CD8-positive, alpha-beta memory T cell (primary cell): ENCODE measurements at regions not wholly inside any gene's neighbourhood (a gene's known extent, or its start where the extent isn't known, plus 50 kb on each side); places are given as distances from the start of the nearest gene placed in this dataset.
"Not testable (repeated sequence)": the region's sequence is repeated elsewhere in the genome, so short reads cannot be mapped to it uniquely, and the experiment has no call there.

Experiments
- CTCF ChIA-PET: fragments of 350-600 bp; sonication (Branson Sonifier 250); formaldehyde crosslinking; loops from one replicate; lab custom pipeline; 2021; ENCODE audit warnings: antibody characterized with exemption; lab: Charles Lee
- POLR2A ChIA-PET: fragments of 350-600 bp; sonication (Branson Sonifier 250); formaldehyde crosslinking; loops from one replicate; lab custom pipeline; 2021; ENCODE audit warnings: antibody characterized with exemption; lab: Charles Lee
- DNase-seq, 5 donors: peaks; one replicate each; pipeline versions ENCODE4 v3.0.0 to v3.0.0-alpha.2; 2020 to 2022; ENCODE audit warnings: mixed read lengths in 1 of 5
- H3K27ac ChIP-seq: one replicate; pipeline ENCODE4 v1.7.0; 2013; ENCODE audit warnings: low read depth, mild to moderate bottlenecking, low read length, moderate library complexity
- H3K27me3 ChIP-seq: 2 replicates; pipeline ENCODE4 v1.7.0; 2013; ENCODE audit warnings: low read length, mild to moderate bottlenecking; ENCODE audit not compliant: insufficient read depth, poor library complexity, severe bottlenecking
- H3K36me3 ChIP-seq: 2 replicates; pipeline ENCODE4 v1.7.0; 2013; ENCODE audit warnings: mild to moderate bottlenecking, low read length, moderate library complexity; ENCODE audit not compliant: insufficient read depth
- H3K4me1 ChIP-seq: 2 replicates; pipeline ENCODE4 v1.7.0; 2013; ENCODE audit warnings: mild to moderate bottlenecking, low read length, moderate library complexity; ENCODE audit not compliant: insufficient read depth
- H3K4me3 ChIP-seq: 2 replicates; pipeline ENCODE4 v1.7.0; 2013; ENCODE audit warnings: mild to moderate bottlenecking, low read length
- H3K9me3 ChIP-seq: 2 replicates; pipeline ENCODE4 v1.7.0; 2013; ENCODE audit warnings: mild to moderate bottlenecking, low read length
- H3K27ac Mint-ChIP-seq, 8 donors: one replicate each; pipeline ENCODE4 v1.8.0; 2020 to 2021; ENCODE audit warnings: mixed read lengths in 8 of 8, mild to moderate bottlenecking in 6 of 8, inconsistent platforms in 3 of 8, moderate library complexity in 3 of 8
- H3K27me3 Mint-ChIP-seq, 2 donors: one replicate each; pipeline ENCODE4 v1.8.0; 2020 to 2021; ENCODE audit warnings: mixed read lengths in 2 of 2, mild to moderate bottlenecking in 1 of 2, moderate library complexity in 1 of 2
- H3K36me3 Mint-ChIP-seq, 3 donors: one replicate each; pipeline ENCODE4 v1.8.0; 2020 to 2021; ENCODE audit warnings: mixed read lengths in 3 of 3, inconsistent platforms in 1 of 3, mild to moderate bottlenecking in 1 of 3
- H3K4me1 Mint-ChIP-seq, 3 donors: one replicate each; pipeline ENCODE4 v1.8.0; 2020 to 2021; ENCODE audit warnings: mixed read lengths in 3 of 3, inconsistent platforms in 1 of 3, mild to moderate bottlenecking in 1 of 3
- H3K4me3 Mint-ChIP-seq, 7 donors: one replicate each; pipeline ENCODE4 v1.8.0; 2020 to 2021; ENCODE audit warnings: mixed read lengths in 7 of 7, mild to moderate bottlenecking in 6 of 7, moderate library complexity in 4 of 7, inconsistent platforms in 2 of 7
- H3K9me3 Mint-ChIP-seq, 5 donors: one replicate each; pipeline ENCODE4 v1.8.0; 2020 to 2022; ENCODE audit warnings: mixed read lengths in 5 of 5, mild to moderate bottlenecking in 3 of 5, moderate library complexity in 2 of 5, inconsistent platforms in 1 of 5

DNA sequence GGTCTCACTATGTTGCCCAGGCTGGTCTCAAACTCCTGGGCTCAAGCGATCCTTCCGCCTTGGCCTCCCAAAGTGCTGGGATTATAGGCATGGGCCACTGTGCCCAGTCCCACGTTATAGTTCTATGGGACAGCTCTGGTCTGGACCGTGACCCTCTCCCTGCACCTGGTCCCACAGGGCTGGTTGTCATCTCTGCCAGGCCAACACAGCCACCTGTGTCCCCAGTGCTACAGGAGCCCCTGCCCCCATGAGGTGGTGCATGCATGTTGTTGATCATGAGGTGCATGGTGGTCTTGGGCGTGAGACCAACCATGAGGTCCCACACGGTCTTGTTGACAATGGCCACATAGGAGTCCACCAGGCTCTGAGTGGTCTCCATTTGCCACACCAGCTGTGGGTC lies 51.0 kb upstream of the UBE2Q2 start:
- H3K27me3 ChIP-seq, DNase-seq, H3K4me3 ChIP-seq, H3K27ac ChIP-seq, POLR2A ChIA-PET, H3K4me3 Mint-ChIP-seq, H3K27ac Mint-ChIP-seq, H3K9me3 Mint-ChIP-seq, H3K36me3 Mint-ChIP-seq, H3K4me1 Mint-ChIP-seq, H3K36me3 ChIP-seq, H3K9me3 ChIP-seq, H3K4me1 ChIP-seq: not testable (repeated sequence)
- CTCF ChIA-PET = interaction anchor here (2.3 kb wide), 1 partner anchor 10 kb away, joined by 5 read pairs; no protein-coding TSS in a partner anchor
- peaks cover 20 to 65% of the 10 kb centered on the region in 2 donors for H3K27me3 Mint-ChIP-seq

DNA sequence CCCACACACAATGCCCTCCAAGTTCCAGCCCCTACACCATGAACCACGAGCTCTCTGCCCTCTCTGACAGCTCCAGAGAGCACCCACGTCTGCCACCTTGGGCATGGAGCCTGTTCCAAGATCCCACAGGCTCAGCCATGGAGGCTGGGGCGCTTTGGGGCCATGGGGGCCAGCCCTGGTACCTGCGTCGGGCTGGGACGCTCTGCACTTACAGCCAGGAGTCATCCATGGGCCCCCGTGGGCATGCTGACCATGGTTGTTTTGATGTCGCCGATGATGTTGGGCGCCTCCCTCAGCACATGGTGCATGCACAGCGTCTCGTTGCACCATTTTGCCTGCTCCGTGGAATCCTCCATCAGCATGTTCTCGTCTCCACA lies 51.9 kb upstream of the UBE2Q2 start:
- Histone ChIP-seq H3K27me3 (no peaks in the 10 kb centered on the region), H3K4me1 (no peaks in the 10 kb centered on the region), H3K9me3 (no peaks in the 10 kb centered on the region), H3K4me3 (no peak overlapping the region), H3K27ac (no peak overlapping the region), H3K36me3 (no peaks in the 10 kb centered on the region)
- H3K27ac Mint-ChIP-seq = no peak overlapping the region
- H3K4me3 Mint-ChIP-seq = no peak overlapping the region
- H3K27me3 Mint-ChIP-seq = peaks cover 17 to 65% of the 10 kb centered on the region in 2 donors
- H3K4me1 Mint-ChIP-seq = peaks cover 0 to under 1% (median 0%) of the 10 kb centered on the region in 3 donors
- CTCF ChIA-PET = interaction anchor here (2.3 kb wide), 1 partner anchor 10 kb away, joined by 5 read pairs; no protein-coding TSS in a partner anchor
- no peaks in the 10 kb centered on the region for H3K9me3 Mint-ChIP-seq
- no peak for DNase-seq
- no peaks in the 10 kb centered on the region for H3K36me3 Mint-ChIP-seq
- POLR2A ChIA-PET = no interaction called here

DNA sequence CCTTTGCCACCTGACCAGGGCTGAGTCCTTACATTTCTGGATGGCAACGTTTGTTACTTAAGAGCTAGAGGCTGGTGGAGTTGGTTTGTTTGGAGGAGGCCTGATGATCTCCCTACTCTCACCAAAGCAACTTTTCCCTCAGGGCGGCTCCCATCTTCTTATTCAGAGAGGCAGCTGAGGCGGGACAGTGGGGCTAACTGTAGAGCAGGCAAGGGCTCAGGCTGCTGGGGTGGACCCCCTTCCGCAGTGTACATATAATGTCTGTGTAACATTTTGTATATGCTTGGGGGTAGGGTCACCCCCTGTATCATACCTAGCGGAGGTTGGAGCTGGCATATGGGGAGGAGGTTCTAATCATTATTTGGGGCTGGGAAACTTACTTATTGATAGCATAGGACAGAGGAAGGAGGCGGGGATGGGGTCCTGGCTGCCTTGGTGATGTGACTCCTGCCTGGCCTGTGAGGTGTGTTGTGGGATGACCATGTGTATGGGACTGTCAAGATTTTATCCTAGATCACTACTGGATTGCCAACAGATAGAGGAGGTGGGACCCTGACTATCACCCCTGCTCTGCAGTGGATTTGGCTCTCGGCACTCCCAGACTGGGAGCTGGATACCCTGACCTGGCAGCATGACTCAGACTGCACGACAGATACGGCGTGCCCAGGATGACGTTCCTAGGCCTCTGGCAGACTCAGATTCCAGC lies 52.5 kb upstream of the UBE2Q2 start:
- Mint-ChIP-seq H3K4me1 (peaks cover 0 to 5% (median 0%) of the 10 kb centered on the region in 3 donors), H3K27ac (no peak overlapping the region), H3K27me3 (peaks cover 14 to 65% of the 10 kb centered on the region in 2 donors), H3K9me3 (no peaks in the 10 kb centered on the region), H3K36me3 (no peaks in the 10 kb centered on the region), H3K4me3 (peak overlapping the region in 1 of 7 donors; percentile 65)
- Histone ChIP-seq H3K36me3 (no peaks in the 10 kb centered on the region), H3K4me1 (no peaks in the 10 kb centered on the region), H3K27ac (no peak overlapping the region), H3K27me3 (no peaks in the 10 kb centered on the region), H3K4me3 (no peak overlapping the region), H3K9me3 (no peaks in the 10 kb centered on the region)
- DNase-seq = no peak
- ChIA-PET CTCF (no interaction called here), POLR2A (no interaction called here)

DNA sequence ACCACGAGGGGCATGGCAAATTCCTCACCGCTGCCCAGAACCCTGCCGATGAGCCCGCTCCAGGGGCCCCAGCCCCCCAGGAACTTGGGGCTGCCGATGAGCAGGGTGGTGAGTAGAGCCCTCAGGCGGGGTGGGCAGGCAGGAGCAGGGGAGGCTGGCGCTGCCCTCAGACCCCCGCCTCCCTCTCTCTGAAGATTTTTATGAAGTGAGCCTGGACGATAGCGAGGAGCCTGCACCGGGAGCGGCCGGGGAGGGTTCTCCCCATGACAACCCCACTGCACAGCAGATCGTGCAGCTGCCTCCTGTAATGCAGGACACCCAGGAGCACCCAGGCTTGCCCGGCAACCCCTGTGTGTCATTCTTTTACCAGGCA lies 56.7 kb upstream of the UBE2Q2 start:
- Histone ChIP-seq H3K27me3 (no peaks in the 10 kb centered on the region), H3K36me3 (no peaks in the 10 kb centered on the region), H3K9me3 (no peaks in the 10 kb centered on the region), H3K4me1 (no peaks in the 10 kb centered on the region), H3K4me3 (no peak overlapping the region), H3K27ac (no peak overlapping the region)
- peaks cover 13 to 63% of the 10 kb centered on the region in 2 donors for H3K27me3 Mint-ChIP-seq
- no peak overlapping the region for H3K4me3 Mint-ChIP-seq
- CTCF ChIA-PET = no interaction called here
- no peak overlapping the region for H3K27ac Mint-ChIP-seq
- H3K36me3 Mint-ChIP-seq = no peaks in the 10 kb centered on the region
- DNase-seq = no peak
- H3K4me1 Mint-ChIP-seq = peaks cover 0 to 5% (median 0%) of the 10 kb centered on the region in 3 donors
- no peaks in the 10 kb centered on the region for H3K9me3 Mint-ChIP-seq
- POLR2A ChIA-PET = no interaction called here

DNA sequence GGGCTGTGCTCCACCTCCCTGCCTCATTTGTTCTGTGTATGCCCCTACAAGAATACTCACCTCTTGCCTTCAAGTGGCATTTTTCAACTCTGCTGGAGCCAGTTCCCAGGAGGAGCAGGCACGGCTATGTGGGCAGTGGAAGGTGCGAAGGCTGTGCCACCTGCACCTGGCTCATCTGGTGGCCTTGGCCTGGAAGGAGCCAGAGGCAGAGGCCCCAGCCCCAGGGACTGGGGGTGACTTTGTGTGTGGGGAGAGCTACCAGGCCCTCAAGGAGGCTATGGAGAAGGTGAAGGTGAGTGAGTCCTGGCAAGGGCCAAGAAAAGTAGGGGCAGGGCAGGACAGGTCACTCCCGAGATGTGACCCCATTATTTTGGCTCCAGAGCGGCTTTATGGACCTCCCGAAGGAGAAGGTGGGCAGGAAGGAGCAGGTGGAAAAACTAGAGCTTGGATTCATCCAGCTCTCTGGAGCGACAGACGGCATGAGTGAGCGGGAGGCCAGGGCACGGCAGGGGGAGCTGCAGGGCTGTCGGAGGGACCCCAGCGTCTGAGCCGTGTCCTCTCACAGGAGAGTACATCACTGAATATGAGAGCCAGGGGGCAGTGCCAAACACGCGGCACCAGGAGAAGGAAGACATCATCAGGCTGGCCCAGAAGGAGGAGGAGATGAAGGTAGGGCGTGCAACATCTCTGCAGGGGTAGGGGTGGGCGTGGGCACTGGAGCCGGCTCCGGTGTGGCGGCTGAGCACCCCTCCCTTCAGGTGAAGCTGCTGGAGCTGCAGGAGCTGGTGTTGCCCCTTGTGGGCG lies 57.3 kb upstream of the UBE2Q2 start:
- Mint-ChIP-seq H3K9me3 (no peaks in the 10 kb centered on the region), H3K4me1 (peaks cover 0 to 5% (median 0%) of the 10 kb centered on the region in 3 donors), H3K27me3 (peaks cover 13 to 63% of the 10 kb centered on the region in 2 donors), H3K4me3 (peak overlapping the region in 2 of 7 donors; percentile 4 to 15), H3K27ac (no peak overlapping the region), H3K36me3 (no peaks in the 10 kb centered on the region)
- H3K36me3 ChIP-seq = no peaks in the 10 kb centered on the region
- H3K27me3 ChIP-seq = no peaks in the 10 kb centered on the region
- H3K9me3 ChIP-seq = no peaks in the 10 kb centered on the region
- ChIA-PET POLR2A (no interaction called here), CTCF (no interaction called here)
- H3K27ac ChIP-seq = no peak overlapping the region
- no peak overlapping the region for H3K4me3 ChIP-seq
- DNase-seq = peak in 1 of 5 donors; percentile 53
- no peaks in the 10 kb centered on the region for H3K4me1 ChIP-seq

DNA sequence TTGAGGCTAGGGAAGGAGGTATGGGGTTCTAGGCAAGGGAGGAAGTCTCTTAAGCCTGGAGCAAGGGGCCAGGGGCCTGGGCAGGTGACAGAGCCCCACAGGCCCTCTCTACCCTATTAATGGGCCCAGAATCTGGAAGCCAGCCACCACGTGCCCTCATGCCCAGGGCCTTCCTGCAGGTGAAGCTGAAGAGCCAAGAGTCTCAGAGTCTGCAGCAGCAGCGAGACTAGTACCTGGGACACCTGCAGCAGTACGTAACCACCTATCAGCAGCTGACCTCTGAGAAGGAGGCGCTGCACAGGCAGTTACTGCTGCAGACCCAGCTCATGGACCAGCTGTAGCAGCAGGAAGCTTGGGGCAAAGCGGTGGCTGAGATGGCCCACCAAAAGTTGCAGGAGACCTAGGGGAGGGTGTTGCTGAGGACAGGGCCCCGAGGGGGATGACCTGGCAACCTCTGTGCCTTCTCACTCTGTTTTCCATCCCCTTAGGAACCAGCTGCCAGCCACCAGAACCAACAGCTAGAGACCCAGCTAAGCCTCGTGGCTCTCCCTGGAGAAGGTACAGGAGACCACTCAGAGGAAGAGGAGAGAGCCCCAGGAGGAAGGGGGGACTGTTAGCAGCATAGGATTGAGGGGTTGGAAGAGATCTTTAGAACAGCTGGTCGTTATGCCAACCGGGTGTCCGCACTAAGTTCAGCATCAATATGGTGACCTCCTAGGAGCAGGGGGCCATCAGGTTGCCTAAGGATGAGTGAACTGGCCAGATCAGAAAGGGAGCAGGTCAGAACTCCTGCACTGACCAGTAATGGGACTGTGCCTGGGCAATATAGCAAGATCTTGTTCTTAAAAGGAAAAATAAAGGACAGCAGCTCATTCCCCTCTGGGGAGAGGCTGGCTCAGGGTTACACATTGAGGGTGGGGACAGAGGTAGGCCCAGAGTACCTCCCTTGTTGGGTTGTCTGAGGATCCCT lies 58.5 kb upstream of the UBE2Q2 start:
- POLR2A ChIA-PET, DNase-seq, H3K4me1 ChIP-seq, H3K27ac Mint-ChIP-seq, H3K27ac ChIP-seq, H3K4me3 ChIP-seq, H3K9me3 ChIP-seq, H3K9me3 Mint-ChIP-seq, H3K27me3 ChIP-seq, H3K4me1 Mint-ChIP-seq, CTCF ChIA-PET, H3K36me3 Mint-ChIP-seq, H3K36me3 ChIP-seq: not testable (repeated sequence)
- H3K27me3 Mint-ChIP-seq = peaks cover 17 to 62% of the 10 kb centered on the region in 2 donors
- peak overlapping the region in 1 of 7 donors; percentile 19 for H3K4me3 Mint-ChIP-seq

DNA sequence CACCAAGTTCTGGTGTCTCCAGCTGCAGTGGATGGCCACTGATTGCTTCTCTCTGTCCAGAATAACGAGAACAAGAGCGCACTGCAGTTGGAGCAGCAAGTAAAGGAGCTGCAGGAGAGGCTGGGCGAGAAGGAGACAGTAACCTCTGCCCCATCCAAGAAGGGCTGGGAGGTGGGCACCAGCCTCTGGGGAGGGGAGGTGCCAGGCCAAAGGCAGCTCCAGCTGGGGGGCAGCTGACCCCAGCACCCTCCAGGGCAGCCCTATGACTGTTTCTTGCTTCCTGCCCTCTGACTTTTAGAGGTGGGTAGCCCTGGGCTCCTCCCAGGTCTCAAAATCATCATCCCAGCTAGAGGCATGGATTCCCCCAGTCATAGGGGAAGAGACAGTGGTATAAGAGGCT lies 59.7 kb upstream of the UBE2Q2 start:
- H3K4me1 Mint-ChIP-seq, H3K36me3 ChIP-seq, H3K9me3 Mint-ChIP-seq, H3K36me3 Mint-ChIP-seq, H3K4me3 Mint-ChIP-seq, POLR2A ChIA-PET, H3K27ac Mint-ChIP-seq, DNase-seq, CTCF ChIA-PET, H3K27me3 ChIP-seq, H3K9me3 ChIP-seq, H3K4me1 ChIP-seq, H3K27ac ChIP-seq, H3K4me3 ChIP-seq: not testable (repeated sequence)
- H3K27me3 Mint-ChIP-seq = peaks cover 19 to 60% of the 10 kb centered on the region in 2 donors
